Kidney (tissue), 13 donors: ENCODE measurements at regions not wholly inside any gene's neighbourhood (a gene's known extent, or its start where the extent isn't known, plus 50 kb on each side); places are given as distances from the start of the nearest gene placed in this dataset.

Source experiments
- DNase-seq, 5 donors: peaks; one replicate each; pipeline ENCODE4 v3.0.0-alpha.2; 2013 to 2020
- FAIRE-seq: peaks from 2 replicates; lab custom pipeline; 2012; peaks lifted over from hg19 to GRCh38; lab: Jason Lieb, UNC
- H3K27ac ChIP-seq, 2 donors: one replicate each; pipeline ENCODE4 v1.7.0; 2013; ENCODE audit warnings: low read depth in 2 of 2, low read length in 2 of 2, inconsistent platforms in 1 of 2
- H3K27me3 ChIP-seq: one replicate; pipeline ENCODE4 v1.7.1; 2013; ENCODE audit warnings: low read length, inconsistent platforms; ENCODE audit not compliant: control insufficient read depth, insufficient read depth
- H3K36me3 ChIP-seq, 3 donors: one replicate each; pipeline versions ENCODE4 v1.7.0 to v1.7.1; 2013; ENCODE audit warnings: low read length in 3 of 3, control low read depth in 1 of 3, inconsistent platforms in 1 of 3; ENCODE audit not compliant: insufficient read depth in 3 of 3, control insufficient read depth in 2 of 3
- H3K4me1 ChIP-seq, 3 donors: one replicate each; pipeline versions ENCODE4 v1.7.0 to v1.7.1; 2013; ENCODE audit warnings: low read length in 3 of 3, inconsistent platforms in 1 of 3, low read depth in 1 of 3; ENCODE audit not compliant: control insufficient read depth in 2 of 3, insufficient read depth in 2 of 3
- H3K4me3 ChIP-seq, 3 donors: one replicate each; pipeline versions ENCODE4 v1.7.0 to v1.8.1; 2013; ENCODE audit warnings: low read length in 3 of 3, control low read depth in 1 of 3, inconsistent platforms in 1 of 3
- H3K9ac ChIP-seq, 3 donors: one replicate each; pipeline versions ENCODE4 v1.7.0 to v1.7.1; 2013; ENCODE audit warnings: low read length in 3 of 3, control low read depth in 1 of 3, inconsistent platforms in 1 of 3
- H3K9me3 ChIP-seq, 3 donors: one replicate each; pipeline versions ENCODE4 v1.7.0 to v1.7.1; 2013; ENCODE audit warnings: low read length in 3 of 3, control low read depth in 1 of 3, inconsistent platforms in 1 of 3; ENCODE audit not compliant: control insufficient read depth in 2 of 3, insufficient read depth in 1 of 3
- CTCF ChIP-seq: IDR thresholded peaks from 3 replicates; pipeline ENCODE4 v1.5.1; 2012; ENCODE audit warnings: mild to moderate bottlenecking, moderate library complexity, borderline replicate concordance; ENCODE audit not compliant: insufficient read depth; ENCODE audit errors: extremely low read depth
- intact Hi-C: fragments of 100-400 bp; cut with DNase I; formaldehyde crosslinking; loops from one replicate; pipeline ENCODE4 v1.11.1; 2022
- donor health status: control.
- donor health status: control.
- donor health status: control.
- donor health status: control.
- donor health status: control.
- donor health status: DM: yes; HTN: yes; CAD: no.
- donor health status: Normal renal cell carcinoma (clear cell type).

- DNase-seq (no peak), FAIRE-seq (no peak)
- Histone ChIP-seq H3K9ac (no peak overlapping the region), H3K4me1 (peaks cover 0 to 9% (median 0%) of the 10 kb centered on the region in 3 donors), H3K36me3 (no peaks in the 10 kb centered on the region), H3K4me3 (no peak overlapping the region), H3K27ac (no peak overlapping the region), H3K27me3 (no peaks in the 10 kb centered on the region), H3K9me3 (no peaks in the 10 kb centered on the region)
- intact Hi-C loops: no loop called here
- no peak for TF ChIP-seq CTCF
Observed at GRCh38 chr2:19790291-19790690, 111.5 kb downstream of the TTC32 start.

GRCh38 chr2:19787134-19787533 is 114.6 kb downstream of the TTC32 start:
- FAIRE-seq (no peak), DNase-seq (no peak)
- H3K4me1 ChIP-seq: peaks cover 0 to 9% (median 0%) of the 10 kb centered on the region in 3 donors
- H3K27me3 ChIP-seq: no peaks in the 10 kb centered on the region
- peak overlapping the region; percentile 51 to 59 for H3K27ac ChIP-seq
- H3K9ac ChIP-seq: no peak overlapping the region
- H3K4me3 ChIP-seq: no peak overlapping the region
- H3K9me3 ChIP-seq: no peaks in the 10 kb centered on the region
- no peaks in the 10 kb centered on the region for H3K36me3 ChIP-seq
- no peak for TF ChIP-seq CTCF
- intact Hi-C loops: no loop called here

- peak overlapping the region; percentile 51 to 78 for H3K27ac ChIP-seq
- no peak overlapping the region for H3K9ac ChIP-seq
- intact Hi-C loops: no loop called here
- DNase-seq: peak in 1 of 5 donors; percentile 22
- H3K4me1 ChIP-seq: peaks cover 0 to 9% (median 0%) of the 10 kb centered on the region in 3 donors
- no peak for TF ChIP-seq CTCF
- H3K9me3 ChIP-seq: no peaks in the 10 kb centered on the region
- FAIRE-seq: no peak
- H3K36me3 ChIP-seq: no peaks in the 10 kb centered on the region
- no peak overlapping the region for H3K4me3 ChIP-seq
- H3K27me3 ChIP-seq: no peaks in the 10 kb centered on the region
Observed at GRCh38 chr2:19786408-19787058, 115.2 kb downstream of the TTC32 start.
